WTC11 (cell line): ENCODE measurements at regions not wholly inside any gene's neighbourhood (a gene's known extent, or its start where the extent isn't known, plus 50 kb on each side); places are given as distances from the start of the nearest gene placed in this dataset.

Experiments used
- GABPB1 ChIP-seq: sonication (generic); formaldehyde crosslinking; IDR thresholded peaks from 2 replicates; pipeline ENCODE4 v1.8.1; 2023; ENCODE audit warnings: mild to moderate bottlenecking, missing genetic modification reagents
- KAT7 ChIP-seq: sonication (generic); formaldehyde crosslinking; IDR thresholded peaks from 2 replicates; pipeline ENCODE4 v1.8.1; 2023; ENCODE audit warnings: missing genetic modification reagents, mild to moderate bottlenecking, borderline replicate concordance
- NFATC4 ChIP-seq: fragments of 250-450 bp; sonication (Bioruptor Pico); IDR thresholded peaks from 2 replicates; pipeline ENCODE4 v1.9.0; 2021; ENCODE audit warnings: mild to moderate bottlenecking
- TF ChIP-seq, protein P1 (sequence below): fragments of 200-600 bp; IDR thresholded peaks from 2 replicates; pipeline ENCODE4 v1.8.0; 2022; ENCODE audit warnings: antibody characterized with exemption

DNA sequence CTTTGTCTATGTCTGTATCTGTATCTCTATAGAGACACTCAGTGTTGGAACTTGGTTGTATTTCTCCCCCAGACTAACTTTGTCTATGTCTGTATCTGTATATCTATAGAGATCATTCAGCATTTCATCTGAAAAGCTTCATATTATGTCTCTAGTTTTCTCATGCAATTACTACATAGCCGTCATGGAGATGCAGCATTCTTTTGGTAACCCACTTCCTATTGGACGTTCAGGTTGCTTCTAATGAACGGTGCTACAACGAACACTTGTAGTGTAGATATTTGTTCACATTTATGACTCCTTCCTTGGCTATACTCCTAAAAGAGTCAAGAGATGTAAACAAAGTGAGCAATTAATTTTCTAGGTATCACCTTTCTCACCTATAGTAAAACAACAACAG is 81.5 kb upstream of the KCNA1 start:
- TF ChIP-seq, protein P1, sequence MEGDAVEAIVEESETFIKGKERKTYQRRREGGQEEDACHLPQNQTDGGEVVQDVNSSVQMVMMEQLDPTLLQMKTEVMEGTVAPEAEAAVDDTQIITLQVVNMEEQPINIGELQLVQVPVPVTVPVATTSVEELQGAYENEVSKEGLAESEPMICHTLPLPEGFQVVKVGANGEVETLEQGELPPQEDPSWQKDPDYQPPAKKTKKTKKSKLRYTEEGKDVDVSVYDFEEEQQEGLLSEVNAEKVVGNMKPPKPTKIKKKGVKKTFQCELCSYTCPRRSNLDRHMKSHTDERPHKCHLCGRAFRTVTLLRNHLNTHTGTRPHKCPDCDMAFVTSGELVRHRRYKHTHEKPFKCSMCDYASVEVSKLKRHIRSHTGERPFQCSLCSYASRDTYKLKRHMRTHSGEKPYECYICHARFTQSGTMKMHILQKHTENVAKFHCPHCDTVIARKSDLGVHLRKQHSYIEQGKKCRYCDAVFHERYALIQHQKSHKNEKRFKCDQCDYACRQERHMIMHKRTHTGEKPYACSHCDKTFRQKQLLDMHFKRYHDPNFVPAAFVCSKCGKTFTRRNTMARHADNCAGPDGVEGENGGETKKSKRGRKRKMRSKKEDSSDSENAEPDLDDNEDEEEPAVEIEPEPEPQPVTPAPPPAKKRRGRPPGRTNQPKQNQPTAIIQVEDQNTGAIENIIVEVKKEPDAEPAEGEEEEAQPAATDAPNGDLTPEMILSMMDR: no peak
- TF ChIP-seq GABPB1 (CRISPR knock-in tag) (no peak), NFATC4 (CRISPR knock-in tag) (no peak), KAT7 (no peak)
